Spleen (tissue), 7 donors: ENCODE measurements at regions not wholly inside any gene's neighbourhood (a gene's known extent, or its start where the extent isn't known, plus 50 kb on each side); places are given as distances from the start of the nearest gene placed in this dataset.

Source experiments
- CTCF ChIP-seq, 11 experiments: fragments of 200-600 bp in 7 of 11; fragments of 450-650 bp in 4 of 11; sonication (generic) in 4 of 11; IDR thresholded peaks in 8 of 11; conservative IDR thresholded peaks in 3 of 11; 1 replicate in 7 of 11; 2 replicates in 4 of 11; pipeline versions ENCODE4 v1.4.0 to v1.8.0; 2016 to 2021; ENCODE audit warnings: antibody characterized with exemption in 11 of 11, inconsistent platforms in 4 of 11, mild to moderate bottlenecking in 1 of 11
- POLR2A ChIP-seq, 3 donors: fragments of 450-650 bp; IDR thresholded peaks; one replicate each; pipeline ENCODE4 v1.5.1; 2017; ENCODE audit warnings: antibody characterized with exemption in 3 of 3, mild to moderate bottlenecking in 1 of 3
- donor health status: DM: no; HTN: no; CAD: no; lungs with moderate emphysema.
- donor health status: DM: no; HTN: no; CAD: no.
- donor health status: DM: no; HTN: no; CAD: no.

- TF ChIP-seq CTCF (IDR thresholded peaks at IDR 0.05 in 8 of 11, conservative IDR thresholded peaks at IDR 0.05 in 3 of 11): no peak
- no peak for TF ChIP-seq POLR2A (IDR thresholded peaks at IDR 0.05)
Observed at GRCh38 chr12:65570451-65571130, 253.7 kb upstream of the HMGA2 start.
